Endometrium (tissue), 2 donors: ENCODE measurements at regions not wholly inside any gene's neighbourhood (a gene's known extent, or its start where the extent isn't known, plus 50 kb on each side); places are given as distances from the start of the nearest gene placed in this dataset.

Source experiments
- FAIRE-seq: peaks from 2 replicates; lab custom pipeline; 2012; peaks lifted over from hg19 to GRCh38; lab: Jason Lieb, UNC
- donor health status: control.
- donor health status: control.

DNA sequence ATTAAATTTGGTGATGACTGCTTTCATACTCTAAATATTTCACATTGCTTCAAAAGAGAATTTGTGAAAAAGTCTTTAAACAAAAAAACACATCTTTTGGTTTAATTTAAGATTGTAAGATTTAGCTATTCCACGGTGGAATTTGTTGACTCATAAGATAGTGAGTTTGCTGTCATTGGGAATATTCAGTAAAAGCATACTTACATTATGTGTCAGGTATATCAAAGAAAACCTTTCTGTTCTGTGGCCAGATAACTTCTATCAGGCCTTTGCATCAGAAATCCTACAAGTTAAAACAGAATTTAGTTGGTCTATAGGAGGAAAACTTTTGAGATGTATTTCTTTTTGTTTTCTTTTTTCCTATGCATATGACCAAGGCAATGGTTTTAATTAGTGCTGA, 148.8 kb upstream of the E2F7 start:
- FAIRE-seq, result no peak

DNA sequence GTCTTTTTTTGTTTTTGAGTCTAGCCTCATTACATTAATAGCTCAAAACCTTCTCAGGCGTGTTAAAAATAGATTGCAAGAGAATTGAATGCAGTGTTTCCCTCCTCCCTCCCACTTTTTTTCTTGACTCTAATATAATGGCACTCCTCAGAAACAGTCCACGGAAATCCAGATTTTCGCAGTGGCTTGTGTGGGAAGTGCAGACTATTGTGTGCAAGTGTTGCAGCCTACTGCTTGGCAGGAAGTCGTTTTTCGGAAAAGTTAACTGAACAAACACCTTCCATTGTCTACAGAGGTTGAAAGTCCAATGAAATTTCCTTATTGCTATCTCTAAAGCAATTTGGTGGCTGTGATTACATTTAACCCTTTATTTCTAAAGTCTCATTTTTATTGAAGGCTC, 147.9 kb upstream of the E2F7 start:
- FAIRE-seq, result no peak

DNA sequence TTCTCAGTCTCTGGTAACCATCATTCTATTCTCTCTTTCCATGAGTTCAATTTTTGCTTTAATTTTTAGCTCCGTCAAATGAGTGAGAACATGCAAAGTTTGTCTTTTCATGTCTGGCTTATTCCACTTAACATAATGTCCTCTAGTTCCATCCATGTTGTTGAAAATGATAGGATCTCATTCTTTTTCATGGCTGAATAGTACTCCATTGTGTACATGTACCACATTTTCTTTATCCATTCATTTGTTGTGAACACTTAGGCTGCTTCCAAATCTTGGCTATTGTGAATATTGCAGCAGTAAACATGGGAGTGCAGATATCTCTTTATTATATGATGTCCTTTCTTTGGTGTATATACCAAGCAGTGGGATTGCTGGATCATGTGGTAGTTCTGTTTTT, 145.4 kb upstream of the E2F7 start:
- FAIRE-seq, result no peak

DNA sequence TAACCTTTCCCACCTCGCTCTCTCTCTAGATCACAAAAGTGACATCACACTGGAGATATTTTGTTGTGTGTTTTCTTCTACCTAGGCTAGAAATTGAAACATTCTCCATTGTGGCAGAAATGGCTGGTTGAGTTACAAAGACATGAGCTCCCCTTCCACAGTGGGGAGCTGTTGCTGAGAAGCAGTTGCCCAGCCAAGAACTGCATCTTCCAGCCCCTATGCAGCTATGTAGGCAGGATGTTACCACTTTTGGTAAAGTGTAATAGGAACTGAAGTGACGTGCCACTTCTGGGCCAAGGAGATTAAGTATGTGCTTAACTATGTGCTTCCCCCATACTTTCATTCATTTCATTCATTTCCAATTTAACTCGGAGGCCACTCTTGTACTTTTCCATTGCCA, 138.7 kb upstream of the E2F7 start:
- no peak for FAIRE-seq

DNA sequence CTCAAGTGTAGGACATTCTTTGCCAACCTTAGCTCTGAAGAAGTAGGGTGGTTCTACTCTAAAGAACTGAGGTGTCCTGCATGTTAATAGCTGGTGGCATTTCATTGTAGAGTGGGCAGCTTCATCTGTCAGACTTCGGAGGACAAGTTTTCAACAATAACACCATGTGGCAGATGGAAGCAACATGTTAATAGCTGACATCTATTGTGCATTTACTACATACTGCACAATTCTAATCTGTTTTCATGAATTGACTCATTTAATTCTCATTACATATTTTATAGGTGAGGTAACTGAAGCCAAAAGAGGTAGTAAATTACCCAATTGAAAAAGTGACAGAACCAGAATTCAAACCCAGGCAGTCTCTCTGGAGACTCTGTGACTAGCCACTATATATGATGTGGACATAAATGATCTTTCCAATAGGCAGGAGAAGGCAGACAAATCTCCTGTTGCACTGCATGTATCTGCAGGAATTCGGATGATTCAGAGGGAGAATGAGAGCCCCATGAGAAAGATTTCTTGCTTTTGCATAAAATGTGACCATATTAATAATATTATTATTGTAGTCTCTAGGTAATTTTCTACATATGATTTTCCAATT, 137.2 kb upstream of the E2F7 start:
- no peak for FAIRE-seq

DNA sequence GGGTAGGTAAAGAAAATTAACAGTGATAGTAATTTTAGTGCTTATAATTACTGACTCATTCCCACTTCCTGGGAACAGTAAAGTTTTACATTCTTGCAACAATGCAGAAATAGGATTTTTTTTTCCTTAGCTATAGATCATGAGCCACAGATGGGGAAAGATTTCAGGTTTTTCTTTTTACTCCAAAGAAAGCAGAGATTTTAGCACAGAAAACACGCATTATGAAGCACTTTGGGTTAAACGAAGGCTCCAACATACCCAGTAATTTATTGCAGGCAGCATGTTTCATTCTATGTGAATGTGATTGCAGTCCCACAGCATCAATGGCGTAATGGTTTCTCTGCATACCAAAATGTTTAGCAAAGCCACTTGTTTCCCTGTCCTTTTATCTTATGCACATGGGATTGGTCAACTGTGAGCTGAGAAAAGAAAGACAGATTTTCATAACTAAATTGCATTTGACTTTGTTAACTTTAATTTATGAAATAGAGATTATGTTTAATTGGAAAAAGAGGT, 124.6 kb upstream of the E2F7 start:
- no peak for FAIRE-seq

DNA sequence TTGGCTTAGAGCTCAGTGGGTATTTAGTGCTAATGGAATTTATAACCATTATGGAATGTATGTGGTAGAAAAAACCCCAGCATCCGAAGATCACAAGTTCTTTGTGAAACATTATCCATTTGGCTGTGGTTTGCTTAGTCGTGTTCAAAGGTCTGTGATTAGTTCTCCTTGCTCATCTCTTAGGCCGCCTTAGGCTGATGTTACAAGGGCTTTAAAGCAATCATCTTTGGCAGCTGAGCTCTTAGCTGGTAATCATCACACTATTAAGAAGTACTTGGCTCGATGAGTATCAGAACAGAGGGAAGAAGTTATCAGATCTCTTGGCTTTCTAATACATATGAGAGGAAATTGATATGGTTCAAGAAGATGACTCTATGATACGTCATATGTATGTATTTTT, 124.1 kb upstream of the E2F7 start:
- no peak for FAIRE-seq

DNA sequence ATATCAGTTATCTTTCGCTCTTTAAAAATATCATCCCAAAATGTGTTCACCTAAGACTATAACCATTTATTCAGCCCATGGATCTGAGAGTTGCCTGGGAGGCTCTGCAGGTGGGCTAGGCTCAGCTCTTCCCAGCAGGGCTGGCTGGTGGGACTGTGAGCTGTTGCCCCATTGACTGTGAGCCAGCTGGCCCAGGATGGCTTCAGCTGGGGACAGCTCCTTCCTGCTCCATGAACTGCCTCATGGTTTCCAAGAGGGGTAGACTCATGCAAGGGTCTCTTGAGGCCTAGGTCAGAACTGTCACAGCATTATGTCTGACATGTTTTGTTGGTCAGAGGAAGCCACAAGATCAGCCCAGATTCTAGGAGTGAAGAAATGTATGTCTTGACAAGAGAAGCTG, 114.1 kb upstream of the E2F7 start:
- no peak for FAIRE-seq

DNA sequence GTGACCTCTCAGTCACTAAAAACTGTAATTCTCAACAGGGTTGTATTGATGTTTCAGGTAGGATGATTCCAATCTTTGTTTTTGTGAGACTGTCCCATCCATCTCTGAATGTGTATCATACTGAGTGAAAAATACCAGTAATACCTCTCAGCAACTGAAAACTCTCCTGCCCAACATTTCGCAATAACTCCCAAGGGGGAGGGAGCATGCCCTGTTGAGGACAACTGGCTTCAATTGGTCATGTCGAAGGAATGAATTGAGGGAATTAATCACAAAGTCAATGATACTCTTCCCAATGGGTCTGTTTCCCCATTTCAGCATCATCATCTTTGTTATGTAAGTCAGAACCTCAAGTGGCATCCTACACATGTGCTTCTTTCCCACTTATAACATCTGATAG, 102.4 kb upstream of the E2F7 start:
- no peak for FAIRE-seq

DNA sequence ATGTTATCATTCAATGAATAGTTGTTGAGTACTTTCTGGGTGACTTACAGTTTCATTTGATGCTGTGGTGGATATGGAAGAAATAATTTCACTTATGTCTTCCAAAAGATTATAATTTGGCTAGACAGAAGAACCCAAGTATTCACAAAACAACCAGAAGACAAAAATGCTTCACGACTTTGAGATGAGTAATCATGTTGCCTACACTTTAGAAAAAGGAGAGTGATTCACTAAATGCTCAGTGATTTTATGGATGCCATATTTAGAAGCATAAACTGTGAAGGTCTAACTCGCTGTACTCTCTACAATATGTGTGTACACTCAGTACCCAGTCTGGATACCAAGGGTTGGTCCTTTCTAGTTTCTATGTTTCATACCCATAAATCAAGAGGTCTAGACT, 101.3 kb upstream of the E2F7 start:
- FAIRE-seq, result no peak

DNA sequence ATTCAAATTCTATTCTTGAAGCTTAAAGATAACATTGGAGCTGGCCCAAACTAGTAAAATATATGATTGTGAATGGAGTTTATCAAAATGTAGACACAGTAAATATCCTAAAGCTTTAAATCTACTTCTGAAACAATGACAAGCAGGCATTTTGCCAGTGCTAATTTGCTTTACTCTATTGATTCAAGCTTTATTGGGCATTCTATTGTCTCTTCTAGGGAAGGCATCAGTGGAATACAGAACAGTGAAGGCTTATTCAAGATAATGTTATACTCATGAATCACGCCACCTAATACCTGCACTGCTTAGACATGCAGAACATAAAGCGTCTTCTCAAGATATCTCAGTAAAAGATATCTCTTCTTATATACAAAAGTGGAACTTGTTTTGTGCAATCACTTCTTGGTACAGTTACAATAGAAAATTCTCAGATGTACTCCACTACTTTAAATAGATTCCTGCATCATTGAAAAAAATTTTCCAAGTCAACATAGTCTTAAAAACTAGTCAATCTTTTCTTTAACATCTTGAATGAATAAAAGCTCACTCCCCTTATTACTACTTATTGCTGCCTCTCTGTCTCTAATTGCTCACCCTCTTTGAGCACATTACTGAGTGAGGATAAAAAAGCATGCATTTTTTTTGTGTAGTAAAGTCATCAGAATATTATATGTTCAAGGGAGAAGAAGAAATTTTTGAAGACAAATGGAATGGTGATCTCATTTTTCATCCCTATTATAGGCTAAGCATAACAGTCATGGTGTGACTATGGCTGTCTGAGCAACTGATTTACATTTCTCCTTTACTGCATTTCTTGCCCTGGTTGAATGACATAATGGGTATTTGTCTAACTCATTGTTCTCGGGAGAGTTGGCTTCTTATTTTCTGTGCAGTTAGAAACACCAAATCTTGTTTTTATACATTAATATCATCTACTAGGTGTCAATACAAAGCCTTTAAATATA, 98.0 kb upstream of the E2F7 start:
- FAIRE-seq, result no peak

DNA sequence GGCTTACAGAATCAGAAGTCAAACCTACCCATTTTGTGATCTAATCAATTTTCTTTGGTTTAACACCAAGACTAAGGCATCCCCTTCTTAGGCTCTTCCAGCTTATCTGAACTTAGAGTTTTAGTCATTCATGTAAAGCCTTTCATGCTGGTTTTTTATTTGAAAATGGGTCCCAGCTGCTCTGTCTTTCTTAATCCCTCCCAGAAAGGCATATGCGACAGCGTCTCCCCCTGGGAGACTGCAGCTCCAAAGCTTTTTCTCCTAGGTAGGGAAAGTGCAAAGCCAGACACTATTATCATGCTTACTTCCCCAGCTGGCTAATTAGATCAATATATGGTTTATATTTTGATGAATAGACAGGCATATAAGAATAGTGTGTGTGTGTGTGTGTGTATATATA, 96.6 kb upstream of the E2F7 start:
- no peak for FAIRE-seq

DNA sequence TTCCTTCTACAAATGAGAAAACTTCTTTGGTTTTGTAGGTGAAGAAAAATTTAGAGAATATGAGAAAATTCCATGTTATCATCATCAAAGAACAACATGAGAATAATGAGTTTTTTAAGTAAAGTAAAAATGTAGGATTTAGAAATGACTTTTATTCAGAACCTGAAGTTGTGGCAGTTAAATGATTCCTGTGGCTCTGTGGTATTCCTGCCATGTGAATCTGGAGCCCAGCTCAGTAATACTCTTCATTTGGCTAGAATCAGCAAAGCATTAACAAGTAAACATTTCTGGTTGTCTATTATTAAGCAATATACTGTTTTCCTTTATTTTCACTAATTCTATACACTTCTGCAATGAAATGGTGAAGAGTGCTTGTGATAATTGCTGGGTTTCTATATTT, 95.6 kb upstream of the E2F7 start:
- FAIRE-seq, result no peak

DNA sequence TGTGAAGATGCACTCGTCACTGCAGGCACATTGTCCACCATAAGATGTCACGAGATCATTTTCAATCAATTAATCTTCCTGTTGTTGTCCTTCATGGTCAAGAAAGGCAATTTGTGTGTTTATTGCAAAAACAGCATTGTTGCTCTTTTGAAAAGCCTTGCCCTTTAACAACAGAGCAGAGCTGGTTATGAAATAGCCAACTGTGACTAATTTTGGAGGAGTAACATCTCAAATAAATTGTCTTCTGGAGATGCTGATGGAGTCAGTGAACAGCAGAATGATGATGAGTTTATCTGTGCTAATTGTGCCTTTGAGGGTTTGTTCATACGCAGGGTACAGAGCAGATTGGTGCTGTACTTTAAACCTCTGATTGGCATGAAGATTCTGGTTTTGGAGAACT, 88.3 kb upstream of the E2F7 start:
- FAIRE-seq, result no peak

DNA sequence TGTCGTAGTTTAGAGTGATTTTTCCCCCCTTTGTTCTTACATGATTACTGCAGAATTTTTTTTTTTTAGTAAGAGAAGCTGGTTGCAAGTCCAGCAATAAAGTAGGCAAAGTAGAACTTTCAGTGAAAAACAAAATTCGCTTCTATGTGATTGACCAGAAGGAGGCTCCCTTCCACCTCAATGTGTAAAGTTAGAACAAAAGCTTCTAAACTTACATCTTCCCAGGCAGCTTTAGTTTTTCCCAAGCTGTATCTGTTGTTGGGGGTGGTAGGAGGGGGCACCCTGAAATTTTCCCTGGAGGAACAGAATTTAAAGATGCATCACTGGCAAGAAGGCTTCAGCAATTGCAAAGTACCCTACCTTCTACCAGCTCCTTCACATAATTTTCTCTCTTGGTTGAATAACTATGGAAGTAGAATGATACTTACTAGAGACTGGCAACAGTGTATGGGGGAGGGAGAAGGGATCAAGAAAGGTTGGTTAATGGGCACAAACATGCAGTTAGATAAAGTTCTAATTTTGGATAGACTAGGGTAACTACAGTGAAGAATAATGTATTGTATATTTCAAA, 87.3 kb upstream of the E2F7 start:
- no peak for FAIRE-seq

DNA sequence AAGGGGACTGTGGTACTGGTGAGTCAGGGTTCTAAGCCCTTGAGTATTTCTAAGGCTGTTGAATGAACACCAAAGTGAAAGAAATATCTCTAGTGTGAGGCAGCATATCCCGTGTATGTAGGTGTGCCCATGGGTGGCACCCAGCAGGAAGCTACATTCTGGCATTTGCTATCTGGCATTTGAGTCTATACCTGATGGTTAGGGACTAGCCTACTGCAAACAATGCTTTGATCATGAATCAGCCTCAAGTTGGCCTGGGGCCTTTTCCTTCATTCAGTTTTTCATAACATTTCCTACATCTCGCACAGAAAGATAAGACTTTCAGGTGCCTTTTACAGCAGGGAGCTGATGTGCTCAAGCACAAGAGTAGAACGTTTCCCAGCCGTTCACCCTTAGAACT, 85.7 kb upstream of the E2F7 start:
- no peak for FAIRE-seq

DNA sequence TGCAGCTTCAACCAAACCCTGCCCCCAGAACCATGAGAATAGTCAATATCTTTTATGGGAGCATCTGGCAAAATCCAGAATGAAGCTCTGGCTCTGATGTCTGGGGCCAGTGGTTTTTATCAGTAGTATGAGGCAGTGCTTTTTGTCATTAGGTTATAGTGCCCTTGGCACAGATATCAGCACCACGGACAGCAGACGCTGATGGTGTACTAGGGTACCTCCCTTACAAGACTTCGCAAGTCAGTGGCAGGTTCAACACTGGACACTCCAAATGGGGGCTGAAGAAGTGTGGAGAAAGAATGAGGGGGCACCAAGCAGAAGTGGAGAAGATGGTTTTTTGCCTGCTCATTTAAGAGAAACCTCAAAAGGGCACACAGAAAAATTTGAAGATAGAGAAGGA, 68.2 kb upstream of the E2F7 start:
- FAIRE-seq, result no peak

DNA sequence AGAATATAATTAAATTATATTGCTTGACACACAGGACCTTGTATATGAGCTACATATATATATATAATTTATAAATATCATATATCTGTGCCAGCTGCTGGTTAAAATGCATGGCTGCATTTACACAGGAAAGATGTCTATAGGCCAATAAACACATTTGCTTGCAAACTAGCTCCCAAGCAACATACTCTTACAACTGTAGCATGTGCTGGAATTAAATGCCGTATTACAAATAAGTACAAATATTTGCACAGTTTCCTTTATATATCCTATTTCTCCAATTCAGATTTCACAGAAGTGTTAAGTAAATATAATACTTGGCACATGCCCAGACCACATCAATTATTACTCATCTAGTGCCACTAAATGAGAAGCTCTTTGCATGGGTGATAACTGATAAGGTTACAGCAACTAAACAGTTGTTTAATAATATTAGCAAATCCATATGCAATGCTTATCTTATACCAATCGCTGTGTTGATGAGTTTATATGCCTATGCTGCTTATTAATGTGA, 66.7 kb upstream of the E2F7 start:
- no peak for FAIRE-seq

DNA sequence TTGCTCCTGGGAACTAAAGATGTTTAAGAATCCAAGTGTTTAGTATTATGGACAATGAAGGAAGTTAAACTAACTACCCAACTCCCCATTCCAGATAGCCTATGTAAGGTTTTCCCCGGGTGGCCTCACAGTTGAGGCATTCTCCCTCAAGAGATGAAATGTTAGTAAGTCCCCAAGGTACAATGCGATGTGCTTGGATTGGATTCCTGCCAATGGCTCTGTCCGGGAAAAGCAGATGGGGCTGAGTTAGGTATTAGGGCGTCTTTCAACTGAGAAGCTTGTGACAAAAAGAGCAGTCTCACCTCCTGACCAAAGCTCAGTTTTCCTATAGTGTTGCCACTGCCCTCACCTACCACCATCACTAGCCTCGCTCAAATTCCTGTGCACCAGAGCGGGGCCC, 64.8 kb upstream of the E2F7 start:
- FAIRE-seq, result no peak

DNA sequence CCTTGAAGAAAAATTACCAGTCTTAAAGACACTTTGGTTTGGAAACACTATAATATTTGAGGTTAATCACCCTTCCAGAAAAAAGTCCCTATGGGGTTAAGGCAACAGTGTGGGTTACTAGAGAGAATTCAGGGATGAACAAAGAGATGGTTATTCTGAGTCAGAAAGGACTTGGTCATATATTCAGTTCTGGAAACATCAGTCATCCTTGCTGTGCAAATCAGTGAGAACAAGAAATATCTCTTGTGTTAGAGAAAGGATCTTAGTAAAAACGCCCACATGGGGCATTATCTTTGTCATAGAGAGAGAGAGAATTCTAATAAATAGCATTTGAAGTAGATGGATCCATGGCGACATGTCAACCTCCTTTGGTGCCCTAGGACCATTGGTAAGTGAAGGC, 59.4 kb upstream of the E2F7 start:
- FAIRE-seq, result no peak

DNA sequence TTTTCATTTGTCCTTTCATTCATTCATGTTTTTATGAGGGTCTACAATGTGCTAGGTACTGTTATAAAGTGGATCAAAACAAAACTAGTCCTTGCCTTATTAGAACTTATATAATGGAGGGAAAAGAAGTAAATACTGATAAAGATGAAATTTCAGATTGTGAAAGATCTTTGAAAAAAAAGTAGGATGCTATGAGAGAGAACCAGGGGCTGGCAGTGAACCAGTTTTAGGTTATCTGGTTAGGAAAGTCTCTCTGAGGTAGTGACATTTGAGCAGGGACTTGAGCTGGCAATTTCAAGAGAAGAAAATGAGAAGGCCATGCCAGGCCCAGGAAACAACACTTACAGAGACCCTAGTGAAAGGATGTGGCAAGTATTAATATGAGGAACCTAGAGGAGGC, 57.3 kb upstream of the E2F7 start:
- FAIRE-seq, result no peak

DNA sequence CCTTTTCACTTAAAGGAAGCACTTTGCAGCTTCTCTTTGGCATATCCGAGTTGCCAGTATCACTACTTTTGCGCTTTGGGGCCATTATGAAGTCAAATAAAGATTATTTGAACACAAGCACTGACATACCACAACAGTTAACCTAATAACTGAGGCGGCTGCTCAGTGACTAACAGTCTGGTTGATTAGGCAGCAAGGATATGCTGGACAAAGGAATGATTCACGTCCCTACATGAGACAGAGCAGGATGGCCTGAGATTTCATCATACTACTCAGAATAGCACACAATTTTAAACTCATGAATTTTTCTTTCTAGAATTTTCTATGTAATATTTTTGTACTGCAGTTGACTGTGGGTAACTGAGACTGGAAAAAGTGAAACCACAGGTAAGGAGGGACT, 56.9 kb upstream of the E2F7 start:
- no peak for FAIRE-seq
